ENCODE measurements at regions not wholly inside any gene's neighbourhood (a gene's known extent, or its start where the extent isn't known, plus 50 kb on each side); places are given as distances from the start of the nearest gene placed in this dataset.
"Not testable (repeated sequence)": the region's sequence is repeated elsewhere in the genome, so short reads cannot be mapped to it uniquely, and the experiment has no call there.

- DNase-seq (ENCODE audit: low spot score) = not testable (repeated sequence)
Observed at GRCh38 chr1:176396604-176397395, 66.2 kb upstream of the PAPPA2 start.

- DNase-seq (ENCODE audit: low spot score) = no peak
Observed at GRCh38 chr1:176391621-176392020, 71.4 kb upstream of the PAPPA2 start.

- DNase-seq (ENCODE audit: low spot score) = no peak
Observed at GRCh38 chr1:176384841-176385240, 78.1 kb upstream of the PAPPA2 start.

DNA sequence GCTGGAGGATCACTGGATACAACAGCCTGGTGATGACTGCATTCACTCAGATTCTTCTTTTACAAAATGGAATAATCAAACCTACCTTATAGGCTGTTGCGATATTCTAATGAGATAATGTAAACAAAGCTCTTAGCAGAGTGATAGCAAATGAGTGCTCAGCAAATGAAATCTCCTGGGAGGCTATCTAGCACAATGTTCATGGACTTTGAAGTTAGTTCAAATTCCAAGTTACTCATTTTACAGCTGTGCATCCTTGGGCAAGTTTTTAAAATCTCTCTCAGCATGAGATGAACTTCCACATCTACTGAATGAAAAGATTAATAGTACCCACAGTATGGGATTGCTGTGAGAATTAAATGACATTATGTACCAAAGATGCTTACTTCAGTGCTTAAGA, 80.8 kb upstream of the PAPPA2 start:
- DNase-seq (ENCODE audit: low spot score) = no peak

GRCh38 chr1:176379626-176380339, 83.2 kb upstream of the PAPPA2 start:
- DNase-seq (ENCODE audit: low spot score) = no peak

GRCh38 chr1:176374967-176375569, 87.9 kb upstream of the PAPPA2 start:
- peak; percentile 78 for DNase-seq (ENCODE audit: low spot score)

- DNase-seq (ENCODE audit: low spot score) = no peak
Observed at GRCh38 chr1:176364236-176364905, 98.6 kb upstream of the PAPPA2 start.

DNA sequence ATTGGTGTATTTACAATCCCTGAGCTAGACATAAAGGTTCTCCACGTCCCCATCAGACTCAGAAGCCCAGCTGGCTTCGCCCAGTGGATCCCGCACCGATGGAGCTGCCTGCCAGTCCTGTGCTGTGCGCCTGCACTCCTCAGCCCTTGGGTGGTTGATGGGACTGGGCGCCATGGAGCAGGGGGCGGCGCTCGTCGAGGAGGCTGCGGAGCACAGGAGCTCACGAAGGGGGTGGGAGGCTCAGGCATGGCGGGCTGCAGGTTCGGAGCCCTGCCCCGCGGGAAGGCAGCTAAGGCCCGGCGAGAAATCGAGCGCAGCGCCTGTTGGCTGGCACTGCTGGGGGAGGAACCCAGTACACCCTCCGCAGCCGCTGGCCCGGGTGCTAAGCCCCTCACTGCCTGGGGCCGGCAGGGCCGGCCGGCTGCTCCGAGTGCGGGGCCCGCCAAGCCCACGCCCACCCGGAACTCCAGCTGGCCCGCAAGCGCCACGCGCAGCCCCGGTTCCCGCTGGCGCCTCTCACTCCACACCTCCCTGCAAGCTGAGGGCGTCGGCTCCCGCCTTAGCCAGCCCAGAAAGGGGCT, 113.8 kb upstream of the PAPPA2 start:
- not testable (repeated sequence) for DNase-seq (ENCODE audit: low spot score)

DNA sequence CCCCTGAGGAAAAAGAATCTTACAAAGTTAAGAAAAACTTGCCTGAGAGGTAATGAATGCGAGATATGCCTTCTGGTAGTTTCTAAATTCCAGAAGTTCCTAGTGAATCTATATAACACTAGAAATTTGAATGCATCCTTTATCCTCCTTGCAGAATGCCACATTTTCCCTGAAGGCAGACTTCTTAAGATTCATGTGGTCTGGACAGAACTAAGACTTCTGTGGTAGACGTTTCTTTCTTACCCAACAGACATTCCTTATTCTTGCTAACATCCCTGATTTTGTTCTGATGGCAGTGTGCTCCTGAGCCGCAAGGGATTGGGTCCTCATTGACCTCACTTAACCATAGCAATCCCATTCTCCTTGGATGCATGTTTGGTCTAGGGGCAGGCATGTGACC, 121.3 kb upstream of the PAPPA2 start:
- DNase-seq (ENCODE audit: low spot score) = peak; percentile 28

GRCh38 chr1:176338877-176339276, 124.1 kb upstream of the PAPPA2 start:
- no peak for DNase-seq (ENCODE audit: low spot score)

- no peak for DNase-seq (ENCODE audit: low spot score)
Observed at GRCh38 chr1:176330782-176331181, 123.7 kb upstream of the COP1 start.

DNA sequence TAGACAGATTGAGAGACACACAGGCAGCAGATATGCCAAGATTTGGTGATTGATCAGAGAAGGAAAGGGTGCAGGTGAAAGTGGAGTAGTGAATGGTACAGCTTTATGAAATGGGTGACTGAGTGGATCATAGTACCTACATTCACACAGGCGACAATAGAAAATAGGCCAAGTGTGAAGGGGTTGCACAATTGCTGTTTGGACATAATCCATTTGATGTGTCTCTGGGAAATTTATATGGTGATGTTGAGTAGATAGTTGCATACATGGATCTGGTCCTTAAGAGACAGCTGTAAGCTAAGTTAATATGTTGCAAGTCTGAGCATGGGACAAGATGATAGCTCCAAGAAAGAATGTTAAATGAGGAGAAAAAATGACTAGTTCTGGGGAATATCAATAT, 118.6 kb upstream of the COP1 start:
- DNase-seq (ENCODE audit: low spot score) = no peak

DNA sequence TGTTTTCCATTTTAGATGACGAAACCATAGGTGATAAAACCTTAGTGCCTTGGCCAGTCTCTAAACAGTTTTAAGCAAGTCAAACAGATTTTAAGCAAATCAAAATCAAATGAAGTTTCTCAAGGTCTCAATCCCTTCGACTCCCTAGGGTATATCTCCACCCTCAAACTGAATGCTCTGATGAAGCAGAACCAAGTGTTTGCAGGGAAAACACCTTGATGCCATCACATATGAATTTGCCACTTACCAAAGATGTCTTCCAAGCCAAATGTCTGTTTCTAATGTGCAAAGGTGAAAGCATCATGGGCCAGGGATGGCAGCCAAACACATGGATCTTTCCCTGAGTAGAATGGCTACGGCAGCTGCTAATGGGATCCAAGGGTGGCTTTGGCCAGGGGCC, 116.4 kb upstream of the COP1 start:
- no peak for DNase-seq (ENCODE audit: low spot score)

GRCh38 chr1:176315519-176316220, 108.6 kb upstream of the COP1 start:
- no peak for DNase-seq (ENCODE audit: low spot score)

- not testable (repeated sequence) for DNase-seq (ENCODE audit: low spot score)
Observed at GRCh38 chr1:176296602-176297001, 89.5 kb upstream of the COP1 start.

- no peak for DNase-seq (ENCODE audit: low spot score)
Observed at GRCh38 chr1:176285996-176286395, 78.9 kb upstream of the COP1 start.

- DNase-seq (ENCODE audit: low spot score) = no peak
Observed at GRCh38 chr1:176271572-176271971, 64.5 kb upstream of the COP1 start.
